GM12892 (cell line): ENCODE measurements at regions not wholly inside any gene's neighbourhood (a gene's known extent, or its start where the extent isn't known, plus 50 kb on each side); places are given as distances from the start of the nearest gene placed in this dataset.
"Not testable (repeated sequence)": the region's sequence is repeated elsewhere in the genome, so short reads cannot be mapped to it uniquely, and the experiment has no call there.

Source experiments
- DNase-seq: peaks from one replicate; pipeline ENCODE4 v3.0.0; 2011; ENCODE audit not compliant: insufficient read length
- FAIRE-seq: peaks from 2 replicates; lab custom pipeline; 2011; peaks lifted over from hg19 to GRCh38; lab: Jason Lieb, UNC
- POLR2A ChIP-seq: IDR thresholded peaks from 2 replicates; pipeline ENCODE4 v1.6.1; 2011; ENCODE audit warnings: low read depth, low read length, control low read depth
- POLR2AphosphoS5 ChIP-seq: IDR thresholded peaks from 2 replicates; pipeline ENCODE4 v1.6.1; 2011; ENCODE audit warnings: low read depth, low read length, control low read depth
- TAF1 ChIP-seq: IDR thresholded peaks from 2 replicates; pipeline ENCODE4 v1.6.1; 2011; ENCODE audit warnings: low read depth, mild to moderate bottlenecking, control low read depth, low read length, borderline replicate concordance

- no peak for TF ChIP-seq POLR2AphosphoS5
- TF ChIP-seq POLR2A: no peak
- no peak for TF ChIP-seq TAF1
- no peak for DNase-seq
- FAIRE-seq: no peak
Observed at GRCh38 chr18:38752430-38752829, 1186.8 kb upstream of the CELF4 start.

GRCh38 chr18:38751898-38752297 is 1186.3 kb upstream of the CELF4 start:
- DNase-seq (no peak), FAIRE-seq (no peak)
- TF ChIP-seq POLR2AphosphoS5 (no peak), POLR2A (no peak), TAF1 (no peak)

GRCh38 chr18:38751211-38751610 is 1185.6 kb upstream of the CELF4 start:
- FAIRE-seq (peak; percentile 65), DNase-seq (no peak)
- TF ChIP-seq TAF1 (no peak), POLR2A (no peak), POLR2AphosphoS5 (no peak)

DNA sequence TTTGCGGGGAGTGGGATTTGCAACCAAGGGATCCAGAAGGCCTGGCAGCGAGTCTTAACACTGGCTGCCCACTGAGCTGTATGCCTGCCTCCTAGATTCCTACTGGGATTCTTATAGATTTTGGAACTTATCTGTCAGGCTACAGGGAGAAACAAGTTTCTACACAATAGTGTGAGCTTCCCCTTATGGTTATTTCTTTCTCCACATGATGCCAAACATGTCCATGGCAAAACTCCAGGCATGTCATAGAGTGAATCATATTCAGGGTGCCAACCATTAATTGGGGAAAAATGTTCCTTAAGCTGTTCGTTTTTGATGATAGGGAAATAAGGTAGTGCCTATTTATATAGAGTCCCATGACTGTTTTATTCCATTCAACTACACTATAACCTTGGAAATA is 1185.2 kb upstream of the CELF4 start:
- DNase-seq (no peak), FAIRE-seq (no peak)
- TF ChIP-seq POLR2A (no peak), POLR2AphosphoS5 (no peak), TAF1 (no peak)

GRCh38 chr18:38747153-38747552 is 1181.6 kb upstream of the CELF4 start:
- FAIRE-seq: no peak
- TF ChIP-seq TAF1: no peak
- TF ChIP-seq POLR2AphosphoS5: no peak
- no peak for TF ChIP-seq POLR2A
- DNase-seq: no peak

GRCh38 chr18:38720181-38720580 is 1154.6 kb upstream of the CELF4 start:
- not testable (repeated sequence) for DNase-seq, FAIRE-seq

GRCh38 chr18:38718365-38718901 is 1152.8 kb upstream of the CELF4 start:
- DNase-seq: no peak
- TF ChIP-seq POLR2AphosphoS5: no peak
- no peak for FAIRE-seq

DNA sequence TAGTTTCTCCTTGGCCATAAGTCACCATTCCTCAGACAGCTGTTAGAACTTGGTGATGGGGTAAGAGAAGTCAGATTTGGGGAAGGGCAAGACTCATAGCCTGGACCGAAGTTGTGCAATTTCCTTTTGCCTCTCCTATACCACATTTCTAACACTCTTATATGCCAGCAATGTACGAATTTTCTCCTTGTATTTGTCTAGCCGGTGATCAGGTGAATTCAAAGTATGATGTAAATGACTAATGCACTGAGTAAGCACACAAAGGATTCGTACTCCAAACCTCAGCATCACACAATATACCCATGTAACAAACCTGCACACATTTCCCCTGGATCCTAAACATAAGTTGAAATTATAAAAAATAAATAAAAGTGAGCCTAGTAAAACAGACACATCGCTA is 1143.5 kb upstream of the CELF4 start:
- FAIRE-seq: no peak
- TF ChIP-seq TAF1: no peak
- TF ChIP-seq POLR2AphosphoS5: no peak

DNA sequence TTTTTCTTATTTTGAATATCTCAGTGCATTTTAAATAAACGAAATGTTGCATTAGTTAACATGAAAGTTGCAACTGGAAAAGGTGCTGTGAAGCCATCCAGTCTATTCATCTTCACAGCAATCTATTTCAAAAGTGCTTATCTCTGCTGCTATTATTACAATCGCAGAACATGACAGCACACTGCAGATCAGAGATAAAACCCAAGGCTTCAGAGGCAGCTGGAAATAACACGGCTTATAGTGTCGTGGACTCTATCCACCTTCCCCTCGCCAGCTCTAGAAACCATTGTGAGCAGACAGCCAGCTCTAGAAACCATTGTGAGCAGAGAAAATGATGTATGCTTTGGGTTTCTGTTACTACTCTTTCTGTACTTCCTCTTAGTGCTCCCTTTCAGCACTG is 1140.8 kb upstream of the CELF4 start:
- TF ChIP-seq TAF1 (no peak), POLR2AphosphoS5 (no peak), POLR2A (no peak)
- FAIRE-seq (no peak), DNase-seq (no peak)

More for the DNA sequence above, 1143.5 kb upstream of the CELF4 start:
- DNase-seq: no peak

- TF ChIP-seq TAF1 (no peak), POLR2AphosphoS5 (no peak), POLR2A (no peak)
- no peak for DNase-seq
- no peak for FAIRE-seq
Observed at GRCh38 chr18:38698088-38698487, 1132.5 kb upstream of the CELF4 start.

GRCh38 chr18:38695559-38696280 is 1130.1 kb upstream of the CELF4 start:
- no peak for FAIRE-seq
- no peak for DNase-seq

GRCh38 chr18:38693104-38693503 is 1127.5 kb upstream of the CELF4 start:
- TF ChIP-seq POLR2AphosphoS5 (no peak), TAF1 (no peak), POLR2A (no peak)
- DNase-seq: no peak
- no peak for FAIRE-seq

More at GRCh38 chr18:38695559-38696280, 1130.1 kb upstream of the CELF4 start:
- no peak for TF ChIP-seq POLR2A
- no peak for TF ChIP-seq POLR2AphosphoS5
- TF ChIP-seq TAF1: no peak
